ENCODE measurements at regions not wholly inside any gene's neighbourhood (a gene's known extent, or its start where the extent isn't known, plus 50 kb on each side); places are given as distances from the start of the nearest gene placed in this dataset.

GRCh38 chr11:95586155-95586554 lies 203.4 kb downstream of the FAM76B start:
- Histone ChIP-seq H3K27ac (ENCODE audit: low read depth, low read length) (no peak overlapping the region), H3K4me1 (ENCODE audit: control insufficient read depth in 1 of 2, insufficient read depth in 2 of 2, low read length in 2 of 2) (no peaks in the 10 kb centered on the region), H3K9me2 (ENCODE audit: insufficient read depth) (no peaks in the 10 kb centered on the region), H3K36me3 (ENCODE audit: control insufficient read depth in 1 of 2, insufficient read depth in 2 of 2, low read length in 2 of 2) (no peaks in the 10 kb centered on the region), H3K9ac (ENCODE audit: low read length) (no peak overlapping the region), H3K4me3 (replicated peaks in 1 of 2; ENCODE audit: low read depth in 1 of 2, low read length in 2 of 2) (no peak overlapping the region), H3K4me2 (ENCODE audit: low read length) (no peak overlapping the region), H2AFZ (ENCODE audit: low read depth, low read length, poor library complexity, severe bottlenecking) (no peak overlapping the region), H3K79me2 (ENCODE audit: insufficient read depth, low read length) (no peaks in the 10 kb centered on the region), H3K9me3 (ENCODE audit: control insufficient read depth in 1 of 2, insufficient read depth in 1 of 2, low read depth in 1 of 2, low read length in 2 of 2) (no peaks in the 10 kb centered on the region), H4K20me1 (ENCODE audit: insufficient read depth) (no peaks in the 10 kb centered on the region), H3K27me3 (ENCODE audit: insufficient read depth, low read length) (no peaks in the 10 kb centered on the region)
- DNase-seq (ENCODE audit: low read depth, low spot score) (no peak), ATAC-seq (no peak)
- POLR2A ChIA-PET, result no interaction called here
- RAD21 ChIA-PET (ENCODE audit: low non-redundant PET in 1 of 2, low total read pairs in 2 of 2, uncharacterized antibody in 2 of 2, unreplicated experiment in 2 of 2), result no interaction called here
- CTCF ChIA-PET, result no interaction called here
- TF ChIP-seq SP1 (IDR thresholded peaks at IDR 0.05; ENCODE audit: low read depth), result no peak
- no peak for TF ChIP-seq RAD21 (IDR thresholded peaks at IDR 0.05; ENCODE audit: low read depth)
- TF ChIP-seq, protein P1, sequence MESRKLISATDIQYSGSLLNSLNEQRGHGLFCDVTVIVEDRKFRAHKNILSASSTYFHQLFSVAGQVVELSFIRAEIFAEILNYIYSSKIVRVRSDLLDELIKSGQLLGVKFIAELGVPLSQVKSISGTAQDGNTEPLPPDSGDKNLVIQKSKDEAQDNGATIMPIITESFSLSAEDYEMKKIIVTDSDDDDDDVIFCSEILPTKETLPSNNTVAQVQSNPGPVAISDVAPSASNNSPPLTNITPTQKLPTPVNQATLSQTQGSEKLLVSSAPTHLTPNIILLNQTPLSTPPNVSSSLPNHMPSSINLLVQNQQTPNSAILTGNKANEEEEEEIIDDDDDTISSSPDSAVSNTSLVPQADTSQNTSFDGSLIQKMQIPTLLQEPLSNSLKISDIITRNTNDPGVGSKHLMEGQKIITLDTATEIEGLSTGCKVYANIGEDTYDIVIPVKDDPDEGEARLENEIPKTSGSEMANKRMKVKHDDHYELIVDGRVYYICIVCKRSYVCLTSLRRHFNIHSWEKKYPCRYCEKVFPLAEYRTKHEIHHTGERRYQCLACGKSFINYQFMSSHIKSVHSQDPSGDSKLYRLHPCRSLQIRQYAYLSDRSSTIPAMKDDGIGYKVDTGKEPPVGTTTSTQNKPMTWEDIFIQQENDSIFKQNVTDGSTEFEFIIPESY (IDR thresholded peaks at IDR 0.05; ENCODE audit: extremely low read depth, insufficient replicate concordance, low read length), result no peak
- no peak for TF ChIP-seq EZH2phosphoT487 (IDR thresholded peaks at IDR 0.05; ENCODE audit: borderline replicate concordance)
- no peak for TF ChIP-seq JUND (IDR thresholded peaks at IDR 0.05)
- TF ChIP-seq, protein P2, sequence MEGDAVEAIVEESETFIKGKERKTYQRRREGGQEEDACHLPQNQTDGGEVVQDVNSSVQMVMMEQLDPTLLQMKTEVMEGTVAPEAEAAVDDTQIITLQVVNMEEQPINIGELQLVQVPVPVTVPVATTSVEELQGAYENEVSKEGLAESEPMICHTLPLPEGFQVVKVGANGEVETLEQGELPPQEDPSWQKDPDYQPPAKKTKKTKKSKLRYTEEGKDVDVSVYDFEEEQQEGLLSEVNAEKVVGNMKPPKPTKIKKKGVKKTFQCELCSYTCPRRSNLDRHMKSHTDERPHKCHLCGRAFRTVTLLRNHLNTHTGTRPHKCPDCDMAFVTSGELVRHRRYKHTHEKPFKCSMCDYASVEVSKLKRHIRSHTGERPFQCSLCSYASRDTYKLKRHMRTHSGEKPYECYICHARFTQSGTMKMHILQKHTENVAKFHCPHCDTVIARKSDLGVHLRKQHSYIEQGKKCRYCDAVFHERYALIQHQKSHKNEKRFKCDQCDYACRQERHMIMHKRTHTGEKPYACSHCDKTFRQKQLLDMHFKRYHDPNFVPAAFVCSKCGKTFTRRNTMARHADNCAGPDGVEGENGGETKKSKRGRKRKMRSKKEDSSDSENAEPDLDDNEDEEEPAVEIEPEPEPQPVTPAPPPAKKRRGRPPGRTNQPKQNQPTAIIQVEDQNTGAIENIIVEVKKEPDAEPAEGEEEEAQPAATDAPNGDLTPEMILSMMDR (IDR thresholded peaks at IDR 0.05 in 2 of 3, conservative IDR thresholded peaks at IDR 0.05 in 1 of 3; ENCODE audit: borderline replicate concordance in 1 of 3, insufficient read depth in 1 of 3, low read depth in 2 of 3, low read length in 2 of 3), result no peak
- TF ChIP-seq FOSL1 (IDR thresholded peaks at IDR 0.05; ENCODE audit: low read depth), result no peak
- no peak for TF ChIP-seq REST (IDR thresholded peaks at IDR 0.05; ENCODE audit: low read depth)
- no peak for TF ChIP-seq MAX (IDR thresholded peaks at IDR 0.05)
- no peak for TF ChIP-seq POLR2AphosphoS5 (IDR thresholded peaks at IDR 0.05; ENCODE audit: low read depth, low read length)
- TF ChIP-seq EGR1 (IDR thresholded peaks at IDR 0.05; ENCODE audit: low read depth), result no peak
- TF ChIP-seq YY1 (IDR thresholded peaks at IDR 0.05; ENCODE audit: extremely low read depth, insufficient replicate concordance, low read depth, low read length), result no peak
- TF ChIP-seq, protein P3, sequence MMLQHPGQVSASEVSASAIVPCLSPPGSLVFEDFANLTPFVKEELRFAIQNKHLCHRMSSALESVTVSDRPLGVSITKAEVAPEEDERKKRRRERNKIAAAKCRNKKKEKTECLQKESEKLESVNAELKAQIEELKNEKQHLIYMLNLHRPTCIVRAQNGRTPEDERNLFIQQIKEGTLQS (IDR thresholded peaks at IDR 0.05), result no peak
- TF ChIP-seq ZNF274 (IDR thresholded peaks at IDR 0.05; ENCODE audit: low read depth, low read length), result no peak
- no peak for TF ChIP-seq SIN3A (IDR thresholded peaks at IDR 0.05; ENCODE audit: low read depth)
- TF ChIP-seq CBX3 (IDR thresholded peaks at IDR 0.05; ENCODE audit: low read depth), result no peak
- TF ChIP-seq EZH2 (IDR thresholded peaks at IDR 0.05), result no peak
- no peak for TF ChIP-seq POLR2A (IDR thresholded peaks at IDR 0.05; ENCODE audit: borderline replicate concordance, extremely low read depth, insufficient read depth, insufficient read length)
- no peak for TF ChIP-seq CEBPB (IDR thresholded peaks at IDR 0.05; ENCODE audit: low read depth)
- intact Hi-C loops (cut with micrococcal nuclease), result no loop called here
- BruUV-seq (replicated peaks), result no TSS peak

Measured in HCT116 (cell line).